Epithelial cell of proximal tubule (primary cell): ENCODE measurements at regions not wholly inside any gene's neighbourhood (a gene's known extent, or its start where the extent isn't known, plus 50 kb on each side); places are given as distances from the start of the nearest gene placed in this dataset.

Experiments
- DNase-seq: peaks from one replicate; pipeline ENCODE4 v3.0.0-alpha.2; 2011; ENCODE audit warnings: low read depth
- H3K4me3 ChIP-seq: 2 replicates; pipeline ENCODE4 v1.5.1; 2011; ENCODE audit warnings: low read depth, mild to moderate bottlenecking, low read length
- CTCF ChIP-seq: conservative IDR thresholded peaks from 2 replicates; pipeline ENCODE4 v1.5.1; 2012; ENCODE audit warnings: low read depth, mild to moderate bottlenecking, low read length

DNA sequence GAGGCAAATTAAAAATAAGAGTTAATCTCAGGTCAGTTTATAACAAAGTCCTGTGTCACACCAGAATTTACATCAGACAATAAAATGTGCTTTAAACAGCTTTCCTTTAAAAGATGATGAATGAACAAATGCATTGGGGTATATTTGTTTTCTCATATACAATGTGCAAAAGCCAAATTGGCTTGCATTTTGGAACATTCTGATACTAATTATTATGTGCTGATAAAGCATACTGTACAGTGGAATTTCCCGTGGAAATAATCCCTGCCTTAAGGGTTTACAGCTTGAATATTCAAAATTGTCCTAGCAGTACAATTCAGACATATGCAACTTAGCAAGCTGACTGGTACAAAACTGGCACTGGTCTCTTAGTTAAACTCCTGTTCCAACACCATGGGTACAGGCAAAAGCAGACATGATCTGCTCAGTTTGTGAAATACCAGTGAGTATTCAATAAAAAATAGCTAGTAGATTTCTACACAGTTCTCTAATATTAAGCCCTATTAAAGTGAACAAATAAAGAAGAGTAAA is 373.4 kb downstream of the SLITRK1 start:
- no peak for DNase-seq
- H3K4me3 ChIP-seq, result no peak overlapping the region
- TF ChIP-seq CTCF, result no peak

- H3K4me3 ChIP-seq, result no peak overlapping the region
- no peak for TF ChIP-seq CTCF
- DNase-seq, result no peak
These were observed 378.9 kb downstream of the SLITRK1 start for GRCh38 chr13:83503424-83503823.

- H3K4me3 ChIP-seq, result no peak overlapping the region
- no peak for TF ChIP-seq CTCF
- no peak for DNase-seq
These were observed 383.0 kb downstream of the SLITRK1 start for GRCh38 chr13:83499286-83499685.

- H3K4me3 ChIP-seq, result no peak overlapping the region
- no peak for DNase-seq
- no peak for TF ChIP-seq CTCF
These were observed 383.6 kb downstream of the SLITRK1 start for GRCh38 chr13:83498481-83499190.

- no peak for TF ChIP-seq CTCF
- DNase-seq, result no peak
- H3K4me3 ChIP-seq, result no peak overlapping the region
These were observed 384.2 kb downstream of the SLITRK1 start for GRCh38 chr13:83498045-83498444.

- no peak for TF ChIP-seq CTCF
- DNase-seq, result no peak
- H3K4me3 ChIP-seq, result no peak overlapping the region
These were observed 385.8 kb downstream of the SLITRK1 start for GRCh38 chr13:83496501-83496900.

DNA sequence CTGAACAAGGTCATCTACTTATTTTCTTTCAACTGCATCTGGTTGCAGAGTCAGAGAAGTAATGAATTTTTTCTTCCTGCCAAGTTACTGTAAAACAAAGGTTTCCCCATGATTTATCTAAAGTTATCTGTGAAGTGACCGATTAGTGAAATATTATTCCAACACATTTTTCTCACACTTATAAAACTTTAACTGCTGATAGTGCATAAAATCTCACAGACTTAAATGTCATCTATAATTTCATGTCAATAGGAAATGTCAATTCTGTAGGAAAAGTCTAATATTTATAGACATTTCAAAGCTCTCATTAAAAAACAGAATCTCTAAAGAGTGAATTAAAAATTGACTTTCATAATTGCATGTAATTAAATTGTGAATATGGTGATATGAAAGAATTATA is 397.2 kb downstream of the SLITRK1 start:
- H3K4me3 ChIP-seq, result no peak overlapping the region
- no peak for TF ChIP-seq CTCF
- no peak for DNase-seq
